T-helper 1 cell treated with Interleukin-12 subunit alpha and Interleukin-12 subunit beta and Interleukin-4 antibody, amounts not matched to agents 30 ng/mL and 1 ng/mL, for 36 hours (primary cell): ENCODE measurements at regions not wholly inside any gene's neighbourhood (a gene's known extent, or its start where the extent isn't known, plus 50 kb on each side); places are given as distances from the start of the nearest gene placed in this dataset.

Experiments used
- intact Hi-C: fragments of 100-400 bp; cut with micrococcal nuclease; formaldehyde crosslinking; loops from one replicate; pipeline ENCODE4 v1.15.1; 2024

- intact Hi-C loops: no loop called here
Observed at GRCh38 chr5:2900360-2900759, 148.9 kb upstream of the IRX2 start.

DNA sequence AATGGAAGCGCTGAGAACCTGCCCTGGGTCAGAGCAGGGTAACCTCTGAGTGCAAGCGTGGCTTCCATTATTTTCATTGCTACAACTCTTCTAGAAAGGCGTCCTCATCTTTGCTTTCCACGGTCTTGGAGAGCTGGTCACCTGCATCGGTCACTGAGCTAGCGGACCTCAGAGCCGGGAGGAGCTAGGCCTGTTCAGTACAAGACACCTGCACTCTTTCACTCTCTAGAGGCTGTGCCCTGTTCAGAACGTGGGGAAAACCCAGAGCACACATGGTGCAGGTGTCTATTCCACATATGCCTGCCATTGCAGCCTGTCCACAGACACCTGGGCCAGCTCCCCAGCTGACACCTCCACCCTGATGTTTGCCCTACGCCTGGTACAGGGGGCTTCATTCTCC lies 147.8 kb upstream of the IRX2 start:
- intact Hi-C loops: no loop called here

- intact Hi-C loops: no loop called here
Observed at GRCh38 chr5:2898661-2899060, 147.2 kb upstream of the IRX2 start.

GRCh38 chr5:2897276-2897961 lies 145.9 kb upstream of the IRX2 start:
- intact Hi-C loops: no loop called here

- intact Hi-C loops: no loop called here
Observed at GRCh38 chr5:2896371-2897275, 145.1 kb upstream of the IRX2 start.

DNA sequence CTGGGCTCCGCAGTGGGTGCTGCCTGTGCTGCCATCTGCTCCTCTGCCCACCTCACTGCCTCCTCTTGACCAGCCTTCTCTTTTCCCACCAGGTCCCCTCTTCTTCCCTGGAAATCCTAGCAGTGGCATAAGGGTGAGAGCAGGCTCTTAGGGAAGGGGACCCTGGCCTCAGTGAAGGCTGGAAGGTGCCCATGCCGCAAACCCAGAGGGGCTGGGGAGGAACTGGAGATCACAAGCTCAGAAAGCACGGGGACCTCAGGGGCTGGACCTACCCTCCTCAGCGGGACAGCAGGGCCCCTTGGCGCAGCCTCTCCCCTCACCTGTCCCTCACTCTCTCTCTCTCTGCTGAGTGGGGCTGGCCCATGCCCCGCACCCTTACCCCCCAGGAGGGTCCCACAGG lies 144.4 kb upstream of the IRX2 start:
- intact Hi-C loops: no loop called here

- intact Hi-C loops: no loop called here
Observed at GRCh38 chr5:2895196-2895595, 143.7 kb upstream of the IRX2 start.

- intact Hi-C loops: no loop called here
Observed at GRCh38 chr5:2894736-2895135, 143.3 kb upstream of the IRX2 start.

DNA sequence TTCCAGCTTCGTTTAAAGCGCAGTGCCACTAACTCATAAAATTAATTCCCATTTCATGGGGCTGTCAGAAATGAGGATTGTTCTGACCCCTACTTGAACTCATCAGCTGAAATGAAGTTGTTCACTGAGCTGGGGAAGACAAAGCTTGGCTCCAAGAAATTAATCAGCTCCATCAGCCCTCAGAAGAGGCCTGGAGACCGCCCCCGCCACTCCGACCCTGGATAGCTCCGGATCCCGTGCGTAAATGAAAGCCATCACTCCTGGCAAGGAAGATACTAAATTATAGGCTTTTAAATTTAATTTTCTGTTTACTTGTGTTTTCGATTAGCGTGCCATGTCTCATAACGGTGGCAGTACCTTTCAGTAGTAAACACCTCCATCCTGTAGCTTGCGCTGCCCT lies 142.8 kb upstream of the IRX2 start:
- intact Hi-C loops: no loop called here

DNA sequence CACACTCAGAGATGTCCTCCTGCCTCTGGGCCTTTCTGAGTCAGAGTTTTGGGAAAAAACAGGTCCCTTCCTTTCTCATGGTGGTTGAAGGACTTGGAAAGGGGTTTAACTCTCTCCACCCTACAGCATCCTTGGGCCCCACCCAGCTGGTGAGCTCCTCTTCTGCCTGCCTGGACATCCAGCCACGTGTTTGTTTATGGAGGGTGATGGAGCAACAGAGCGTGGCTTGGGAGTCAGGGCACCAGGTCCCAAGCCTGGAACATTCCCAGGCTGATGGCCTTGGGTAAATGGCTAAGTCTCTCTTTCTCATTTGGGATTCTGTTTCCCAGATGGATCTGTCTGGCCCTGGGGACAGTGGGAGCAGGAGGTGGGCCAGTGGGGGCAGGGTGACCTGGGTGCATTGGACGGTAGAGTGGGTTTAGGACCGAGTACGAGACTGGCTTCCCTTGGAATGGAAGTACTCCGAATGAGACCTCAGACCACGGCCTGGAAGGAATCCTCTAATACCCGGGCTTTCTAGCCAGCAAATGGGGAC lies 141.1 kb upstream of the IRX2 start:
- intact Hi-C loops: no loop called here

GRCh38 chr5:2891781-2892180 lies 140.3 kb upstream of the IRX2 start:
- intact Hi-C loops: no loop called here

DNA sequence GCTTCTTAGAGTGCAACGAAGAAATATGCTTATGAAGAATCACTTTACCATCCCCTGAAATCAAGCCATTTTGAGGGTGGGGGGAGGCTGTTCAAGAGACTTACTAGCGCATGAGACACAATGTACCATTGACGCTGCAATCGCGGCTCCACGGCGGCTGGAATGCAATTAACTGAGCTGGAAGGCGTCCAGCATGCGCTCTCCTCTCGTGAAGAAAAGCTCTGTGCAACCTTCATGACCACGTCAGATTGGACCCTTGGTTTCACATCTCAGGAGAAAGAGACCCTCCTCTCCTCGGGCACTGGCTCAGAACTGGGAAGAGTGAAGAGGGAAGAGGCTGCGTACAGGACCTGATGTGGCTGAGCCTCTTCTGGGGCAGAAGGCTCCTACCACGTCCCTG lies 138.5 kb upstream of the IRX2 start:
- intact Hi-C loops: no loop called here

DNA sequence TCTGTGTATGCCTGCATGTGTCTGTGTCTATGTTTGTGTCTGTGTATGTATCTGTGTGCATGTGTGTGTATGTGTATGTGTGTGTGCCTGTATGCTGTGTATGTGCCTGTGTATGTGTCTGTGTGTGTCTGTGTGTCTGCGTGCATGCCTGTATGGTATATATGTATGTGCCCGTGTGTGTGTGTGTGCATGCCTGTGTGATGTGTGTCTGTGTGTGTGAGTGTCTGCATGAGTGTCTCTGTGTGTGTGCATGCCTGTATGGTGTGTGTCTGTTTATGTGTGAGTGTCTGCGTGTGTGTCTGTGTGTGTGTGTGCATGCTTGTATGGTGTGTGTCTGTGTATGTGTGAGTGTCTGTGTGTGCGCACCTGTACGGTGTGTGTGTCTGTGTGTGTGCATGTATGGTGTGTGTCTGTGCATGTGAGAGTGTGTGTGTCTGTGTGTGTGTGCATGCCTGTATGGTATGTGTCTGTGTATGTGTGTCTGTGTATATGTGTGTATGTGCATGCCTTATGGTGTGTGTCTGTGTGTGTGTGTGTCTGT lies 137.1 kb upstream of the IRX2 start:
- intact Hi-C loops: no loop called here

- intact Hi-C loops: no loop called here
Observed at GRCh38 chr5:2887481-2888348, 136.2 kb upstream of the IRX2 start.

- intact Hi-C loops: no loop called here
Observed at GRCh38 chr5:2886531-2886930, 135.1 kb upstream of the IRX2 start.

DNA sequence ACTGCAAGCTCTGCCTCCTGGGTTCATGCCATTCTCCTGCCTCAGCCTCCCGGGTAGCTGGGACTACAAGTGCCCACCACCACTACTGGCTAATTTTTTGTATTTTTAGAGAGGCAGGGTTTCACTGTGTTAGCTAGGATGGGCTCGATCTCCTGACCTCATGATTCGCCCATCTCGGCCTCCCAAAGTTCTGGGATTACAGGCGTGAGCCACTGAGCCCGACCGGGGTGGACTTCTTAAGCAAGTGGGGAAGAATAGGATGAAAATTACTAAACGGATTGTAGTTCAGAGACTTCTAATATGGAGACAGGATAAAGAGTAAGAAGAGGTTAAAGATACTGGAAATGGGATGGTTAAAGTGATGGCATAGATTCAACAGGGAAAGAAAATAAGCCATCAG lies 132.3 kb upstream of the IRX2 start:
- intact Hi-C loops: no loop called here

DNA sequence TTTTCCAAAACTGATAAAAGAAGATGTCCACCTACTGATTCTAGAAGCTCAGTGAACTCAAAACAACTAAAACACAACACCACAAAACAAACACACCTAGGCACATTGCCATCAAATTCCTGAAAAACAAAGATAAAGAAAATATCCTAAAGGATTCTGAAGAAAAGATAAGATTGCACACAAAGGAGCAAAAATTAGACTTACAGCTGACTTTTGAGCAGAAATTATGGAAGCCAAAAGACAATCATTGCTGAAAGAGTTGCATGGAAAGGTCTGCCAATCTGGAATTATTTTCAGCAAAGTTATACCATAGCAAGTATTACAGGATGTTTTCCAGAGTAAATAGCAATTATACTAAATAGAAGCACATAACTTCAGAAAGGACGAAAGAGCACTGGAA lies 128.2 kb upstream of the IRX2 start:
- intact Hi-C loops: no loop called here

- intact Hi-C loops: no loop called here
Observed at GRCh38 chr5:2877522-2877921, 126.0 kb upstream of the IRX2 start.

DNA sequence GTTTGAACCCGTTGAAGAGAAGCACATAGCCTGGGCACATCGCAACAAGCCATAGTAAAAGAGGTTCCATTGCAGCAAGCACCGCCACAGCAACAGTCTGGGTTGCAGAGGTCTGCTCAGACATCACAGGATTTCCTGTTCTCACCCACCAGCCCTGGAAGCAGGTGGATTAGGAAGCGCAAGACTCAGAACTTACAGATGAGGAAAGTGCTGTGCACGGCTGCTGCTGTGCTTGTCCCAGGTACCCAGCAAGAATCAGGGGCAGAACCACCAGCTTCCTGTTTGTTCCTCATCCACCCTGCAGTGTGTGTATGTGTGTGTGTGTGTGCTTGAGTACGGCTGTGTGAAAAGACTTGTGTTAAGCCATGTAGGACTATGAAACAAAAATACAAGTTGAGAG lies 124.7 kb upstream of the IRX2 start:
- intact Hi-C loops: no loop called here

GRCh38 chr5:2874099-2874498 lies 122.6 kb upstream of the IRX2 start:
- intact Hi-C loops: no loop called here

DNA sequence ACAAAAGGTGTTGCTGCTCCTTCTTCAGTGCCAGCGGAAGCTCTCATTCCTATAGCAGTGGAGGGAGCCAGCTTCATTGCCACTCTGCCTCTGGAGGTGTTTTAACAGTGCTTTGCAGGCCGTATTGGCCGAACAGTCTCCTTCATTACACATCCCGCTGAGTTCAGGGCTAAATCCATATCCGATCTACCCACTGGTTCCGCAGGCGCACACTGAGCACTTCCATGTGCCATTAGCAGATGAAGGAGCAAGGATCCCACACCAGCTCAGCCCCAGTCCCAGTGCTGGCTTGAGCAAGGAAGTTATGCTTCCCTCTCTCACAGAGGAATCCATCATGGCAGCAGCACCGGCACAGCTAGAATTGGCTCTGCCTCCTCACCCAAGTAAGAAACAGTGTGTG lies 121.2 kb upstream of the IRX2 start:
- intact Hi-C loops: no loop called here
